ENCODE measurements at regions not wholly inside any gene's neighbourhood (a gene's known extent, or its start where the extent isn't known, plus 50 kb on each side); places are given as distances from the start of the nearest gene placed in this dataset.

- 0 out of 2 replicates have a peak, but pooled peaks cover 1% of the 10 kb centered on the region for H3K4me1 ChIP-seq (ENCODE audit: control insufficient read depth, insufficient read depth, low read length)
- WGBS (ENCODE audit: insufficient coverage, insufficient read length) = no CpG with 5 or more reads among the region's 7 CpGs
- no peak for DNase-seq (ENCODE audit: low read depth, low spot score)
- no peaks in the 10 kb centered on the region for H3K9me3 ChIP-seq (ENCODE audit: control insufficient read depth, insufficient read depth, low read length)
- no peak overlapping the region for H3K4me3 ChIP-seq (ENCODE audit: low read length)
- H3K27me3 ChIP-seq (ENCODE audit: control insufficient read depth, insufficient read depth, low read length) = no peaks in the 10 kb centered on the region
- no peaks in the 10 kb centered on the region; the same call in 1 of the 2 replicates for H3K36me3 ChIP-seq (ENCODE audit: control insufficient read depth, insufficient read depth, low read length)
- H3K27ac ChIP-seq (ENCODE audit: low read length) = no peak overlapping the region
Observed at GRCh38 chr2:8315531-8316165, 366.2 kb upstream of the ID2 start.

GRCh38 chr2:8316356-8316755, 365.5 kb upstream of the ID2 start:
- DNase-seq (ENCODE audit: low read depth, low spot score) = no peak
- Histone ChIP-seq H3K27ac (ENCODE audit: low read length) (no peak overlapping the region), H3K27me3 (ENCODE audit: control insufficient read depth, insufficient read depth, low read length) (no peaks in the 10 kb centered on the region), H3K4me3 (ENCODE audit: low read length) (no peak overlapping the region), H3K9me3 (ENCODE audit: control insufficient read depth, insufficient read depth, low read length) (no peaks in the 10 kb centered on the region), H3K36me3 (ENCODE audit: control insufficient read depth, insufficient read depth, low read length) (no peaks in the 10 kb centered on the region; the same call in 1 of the 2 replicates), H3K4me1 (ENCODE audit: control insufficient read depth, insufficient read depth, low read length) (0 out of 2 replicates have a peak, but pooled peaks cover 1% of the 10 kb centered on the region)
- no CpG with 5 or more reads among the region's 1 CpG for WGBS (ENCODE audit: insufficient coverage, insufficient read length)

GRCh38 chr2:8317418-8317817, 364.4 kb upstream of the ID2 start:
- Histone ChIP-seq H3K27me3 (ENCODE audit: control insufficient read depth, insufficient read depth, low read length) (no peaks in the 10 kb centered on the region), H3K4me3 (ENCODE audit: low read length) (no peak overlapping the region), H3K4me1 (ENCODE audit: control insufficient read depth, insufficient read depth, low read length) (0 out of 2 replicates have a peak, but pooled peaks cover 1% of the 10 kb centered on the region), H3K9me3 (ENCODE audit: control insufficient read depth, insufficient read depth, low read length) (no peaks in the 10 kb centered on the region), H3K27ac (ENCODE audit: low read length) (no peak overlapping the region), H3K36me3 (ENCODE audit: control insufficient read depth, insufficient read depth, low read length) (no peaks in the 10 kb centered on the region; the same call in 1 of the 2 replicates)
- no CpG with 5 or more reads among the region's 10 CpGs for WGBS (ENCODE audit: insufficient coverage, insufficient read length)
- DNase-seq (ENCODE audit: low read depth, low spot score) = no peak

GRCh38 chr2:8319219-8319618, 362.6 kb upstream of the ID2 start:
- DNase-seq (ENCODE audit: low read depth, low spot score) = no peak
- WGBS (ENCODE audit: insufficient coverage, insufficient read length) = no CpG with 5 or more reads among the region's 2 CpGs
- H3K36me3 ChIP-seq (ENCODE audit: control insufficient read depth, insufficient read depth, low read length) = no peaks in the 10 kb centered on the region

GRCh38 chr2:8320311-8321066, 361.4 kb upstream of the ID2 start:
- no peak overlapping the region for H3K27ac ChIP-seq (ENCODE audit: low read length)
- H3K27me3 ChIP-seq (ENCODE audit: control insufficient read depth, insufficient read depth, low read length) = no peaks in the 10 kb centered on the region
- no peaks in the 10 kb centered on the region for H3K36me3 ChIP-seq (ENCODE audit: control insufficient read depth, insufficient read depth, low read length)
- H3K4me3 ChIP-seq (ENCODE audit: low read length) = no peak overlapping the region
- H3K4me1 ChIP-seq (ENCODE audit: control insufficient read depth, insufficient read depth, low read length) = 0 out of 2 replicates have a peak, but pooled peaks cover 2% of the 10 kb centered on the region
- H3K9me3 ChIP-seq (ENCODE audit: control insufficient read depth, insufficient read depth, low read length) = no peaks in the 10 kb centered on the region
- DNase-seq (ENCODE audit: low read depth, low spot score) = no peak
- WGBS (ENCODE audit: insufficient coverage, insufficient read length) = no CpG with 5 or more reads among the region's 6 CpGs

More at GRCh38 chr2:8319219-8319618, 362.6 kb upstream of the ID2 start:
- Histone ChIP-seq H3K4me3 (ENCODE audit: low read length) (no peak overlapping the region), H3K9me3 (ENCODE audit: control insufficient read depth, insufficient read depth, low read length) (no peaks in the 10 kb centered on the region), H3K27ac (ENCODE audit: low read length) (no peak overlapping the region), H3K4me1 (ENCODE audit: control insufficient read depth, insufficient read depth, low read length) (0 out of 2 replicates have a peak, but pooled peaks cover 1% of the 10 kb centered on the region), H3K27me3 (ENCODE audit: control insufficient read depth, insufficient read depth, low read length) (no peaks in the 10 kb centered on the region)

- H3K27ac ChIP-seq (ENCODE audit: low read length) = no peak overlapping the region
- H3K27me3 ChIP-seq (ENCODE audit: control insufficient read depth, insufficient read depth, low read length) = no peaks in the 10 kb centered on the region
- no CpG with 5 or more reads among the region's 4 CpGs for WGBS (ENCODE audit: insufficient coverage, insufficient read length)
Observed at GRCh38 chr2:8322634-8323033, 359.2 kb upstream of the ID2 start.

GRCh38 chr2:8324164-8324856, 357.5 kb upstream of the ID2 start:
- Histone ChIP-seq H3K4me1 (ENCODE audit: control insufficient read depth, insufficient read depth, low read length) (0 out of 2 replicates have a peak, but pooled peaks cover 1% of the 10 kb centered on the region), H3K4me3 (ENCODE audit: low read length) (no peak overlapping the region), H3K27ac (ENCODE audit: low read length) (no peak overlapping the region), H3K36me3 (ENCODE audit: control insufficient read depth, insufficient read depth, low read length) (no peaks in the 10 kb centered on the region), H3K9me3 (ENCODE audit: control insufficient read depth, insufficient read depth, low read length) (no peaks in the 10 kb centered on the region), H3K27me3 (ENCODE audit: control insufficient read depth, insufficient read depth, low read length) (no peaks in the 10 kb centered on the region)
- no peak for DNase-seq (ENCODE audit: low read depth, low spot score)
- whole genome bisulfite sequencing (ENCODE audit: insufficient coverage, insufficient read length) = 100% methylated on average over 1 of the region's 11 CpGs

More at GRCh38 chr2:8322634-8323033, 359.2 kb upstream of the ID2 start:
- H3K4me1 ChIP-seq (ENCODE audit: control insufficient read depth, insufficient read depth, low read length) = 0 out of 2 replicates have a peak, but pooled peaks cover 2% of the 10 kb centered on the region
- no peaks in the 10 kb centered on the region for H3K36me3 ChIP-seq (ENCODE audit: control insufficient read depth, insufficient read depth, low read length)
- DNase-seq (ENCODE audit: low read depth, low spot score) = no peak
- no peaks in the 10 kb centered on the region for H3K9me3 ChIP-seq (ENCODE audit: control insufficient read depth, insufficient read depth, low read length)
- no peak overlapping the region for H3K4me3 ChIP-seq (ENCODE audit: low read length)

- H3K9me3 ChIP-seq (ENCODE audit: control insufficient read depth, insufficient read depth, low read length) = no peaks in the 10 kb centered on the region
- DNase-seq (ENCODE audit: low read depth, low spot score) = no peak
- H3K4me3 ChIP-seq (ENCODE audit: low read length) = no peak overlapping the region
- no peaks in the 10 kb centered on the region for H3K27me3 ChIP-seq (ENCODE audit: control insufficient read depth, insufficient read depth, low read length)
- no peaks in the 10 kb centered on the region for H3K36me3 ChIP-seq (ENCODE audit: control insufficient read depth, insufficient read depth, low read length)
- no peak overlapping the region for H3K27ac ChIP-seq (ENCODE audit: low read length)
- no CpG with 5 or more reads among the region's 5 CpGs for WGBS (ENCODE audit: insufficient coverage, insufficient read length)
- 0 out of 2 replicates have a peak, but pooled peaks cover 1% of the 10 kb centered on the region for H3K4me1 ChIP-seq (ENCODE audit: control insufficient read depth, insufficient read depth, low read length)
Observed at GRCh38 chr2:8324901-8325300, 357.0 kb upstream of the ID2 start.

GRCh38 chr2:8327371-8328100, 354.3 kb upstream of the ID2 start:
- WGBS (ENCODE audit: insufficient coverage, insufficient read length) = no CpG with 5 or more reads among the region's 8 CpGs
- DNase-seq (ENCODE audit: low read depth, low spot score) = no peak
- Histone ChIP-seq H3K36me3 (ENCODE audit: control insufficient read depth, insufficient read depth, low read length) (no peaks in the 10 kb centered on the region), H3K4me1 (ENCODE audit: control insufficient read depth, insufficient read depth, low read length) (peaks cover 4% of the 10 kb centered on the region; the same call in 1 of the 2 replicates), H3K9me3 (ENCODE audit: control insufficient read depth, insufficient read depth, low read length) (no peaks in the 10 kb centered on the region), H3K4me3 (ENCODE audit: low read length) (no peak overlapping the region), H3K27ac (ENCODE audit: low read length) (no peak overlapping the region), H3K27me3 (ENCODE audit: control insufficient read depth, insufficient read depth, low read length) (no peaks in the 10 kb centered on the region)

- H3K4me3 ChIP-seq (ENCODE audit: low read length) = no peak overlapping the region
- no CpG with 5 or more reads among the region's 4 CpGs for WGBS (ENCODE audit: insufficient coverage, insufficient read length)
- H3K27me3 ChIP-seq (ENCODE audit: control insufficient read depth, insufficient read depth, low read length) = no peaks in the 10 kb centered on the region
- H3K27ac ChIP-seq (ENCODE audit: low read length) = no peak overlapping the region
- H3K9me3 ChIP-seq (ENCODE audit: control insufficient read depth, insufficient read depth, low read length) = no peaks in the 10 kb centered on the region
- H3K36me3 ChIP-seq (ENCODE audit: control insufficient read depth, insufficient read depth, low read length) = no peaks in the 10 kb centered on the region
- DNase-seq (ENCODE audit: low read depth, low spot score) = no peak
- H3K4me1 ChIP-seq (ENCODE audit: control insufficient read depth, insufficient read depth, low read length) = peaks cover 4% of the 10 kb centered on the region; the same call in 1 of the 2 replicates
Observed at GRCh38 chr2:8328217-8328616, 353.6 kb upstream of the ID2 start.

Data from iPS DF 6.9 (cell line).